SK-N-SH (cell line): ENCODE measurements at regions not wholly inside any gene's neighbourhood (a gene's known extent, or its start where the extent isn't known, plus 50 kb on each side); places are given as distances from the start of the nearest gene placed in this dataset.

Experiments used
- EP300 ChIP-seq, 2 experiments: IDR thresholded peaks; 2 replicates each; pipeline versions ENCODE4 v1.4.0 to v1.6.1; 2012; ENCODE audit warnings: borderline replicate concordance in 1 of 2, low read depth in 1 of 2, low read length in 1 of 2
- EZH2phosphoT487 ChIP-seq: fragments of 200-600 bp; sonication (generic); IDR thresholded peaks from 2 replicates; pipeline ENCODE4 v1.6.1; 2017; ENCODE audit warnings: low read depth, mixed run types, mild to moderate bottlenecking, antibody characterized with exemption, moderate library complexity, borderline replicate concordance
- RCOR1 ChIP-seq: fragments of 150-350 bp; IDR thresholded peaks from 2 replicates; pipeline ENCODE4 v1.6.1; 2017; ENCODE audit warnings: antibody characterized with exemption, low read length
- RFX5 ChIP-seq: IDR thresholded peaks from 2 replicates; pipeline ENCODE4 v1.6.1; 2012; ENCODE audit warnings: mild to moderate bottlenecking, improper control_type of control experiment, low read length
- TEAD4 ChIP-seq: IDR thresholded peaks from 2 replicates; pipeline ENCODE4 v1.4.0; 2012; ENCODE audit warnings: mild to moderate bottlenecking, borderline replicate concordance; ENCODE audit not compliant: insufficient read depth
- TF ChIP-seq, protein P1 (sequence below): fragments of 200-600 bp; sonication (generic); IDR thresholded peaks from 2 replicates; pipeline ENCODE4 v1.6.1; 2017; ENCODE audit warnings: antibody characterized with exemption, mild to moderate bottlenecking, moderate library complexity
- TF ChIP-seq, protein P2 (sequence below): fragments of 150-350 bp; IDR thresholded peaks from 2 replicates; pipeline ENCODE4 v1.6.1; 2017; ENCODE audit warnings: antibody characterized with exemption, low read length, low read depth, borderline replicate concordance

DNA sequence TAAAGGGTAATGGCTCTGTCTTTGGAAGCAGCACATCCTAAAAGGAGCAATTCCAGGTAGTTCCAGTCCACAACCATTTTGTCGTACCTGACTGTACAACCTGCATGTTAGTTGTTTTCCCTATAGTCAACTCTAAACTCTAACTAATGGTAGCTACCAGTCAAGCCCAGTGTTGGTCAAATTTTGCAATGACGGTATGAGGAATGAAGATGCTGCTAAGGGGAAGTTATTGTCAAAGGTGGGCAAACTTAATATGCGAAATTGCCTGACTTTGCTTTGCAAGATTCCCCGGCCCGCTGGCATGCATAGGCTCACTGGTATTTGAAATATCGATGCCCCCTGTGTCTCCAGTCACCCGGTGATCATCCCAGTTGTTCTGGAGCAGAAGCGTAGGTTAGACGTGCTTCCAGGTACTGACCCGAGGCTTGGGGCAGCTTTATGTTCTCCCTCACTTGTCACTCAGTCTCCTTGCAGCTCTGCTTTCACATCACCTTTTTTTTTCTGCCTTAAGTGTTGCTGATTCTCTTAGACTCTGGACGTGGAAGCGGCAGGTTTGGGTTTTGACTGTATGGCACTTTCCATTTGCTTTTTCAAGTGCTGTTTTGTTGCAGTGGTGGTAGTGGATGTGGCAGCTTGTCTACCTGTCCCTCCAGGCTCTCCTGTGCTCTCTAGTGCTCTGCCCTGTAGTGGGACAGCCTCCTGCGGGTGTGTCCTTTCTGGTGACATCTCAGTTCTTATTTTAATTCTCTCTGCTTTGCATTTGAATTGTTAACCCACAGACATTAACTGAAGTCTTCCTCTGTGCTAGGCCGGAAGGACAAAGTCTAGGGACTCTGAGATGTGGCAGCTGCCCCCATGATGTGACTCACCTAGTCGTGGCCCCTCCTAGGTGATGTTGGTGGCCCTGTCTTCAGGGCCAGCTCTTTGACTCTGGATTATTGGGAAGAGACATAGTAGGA, 95.8 kb upstream of the UMPS start:
- TF ChIP-seq, protein P1, sequence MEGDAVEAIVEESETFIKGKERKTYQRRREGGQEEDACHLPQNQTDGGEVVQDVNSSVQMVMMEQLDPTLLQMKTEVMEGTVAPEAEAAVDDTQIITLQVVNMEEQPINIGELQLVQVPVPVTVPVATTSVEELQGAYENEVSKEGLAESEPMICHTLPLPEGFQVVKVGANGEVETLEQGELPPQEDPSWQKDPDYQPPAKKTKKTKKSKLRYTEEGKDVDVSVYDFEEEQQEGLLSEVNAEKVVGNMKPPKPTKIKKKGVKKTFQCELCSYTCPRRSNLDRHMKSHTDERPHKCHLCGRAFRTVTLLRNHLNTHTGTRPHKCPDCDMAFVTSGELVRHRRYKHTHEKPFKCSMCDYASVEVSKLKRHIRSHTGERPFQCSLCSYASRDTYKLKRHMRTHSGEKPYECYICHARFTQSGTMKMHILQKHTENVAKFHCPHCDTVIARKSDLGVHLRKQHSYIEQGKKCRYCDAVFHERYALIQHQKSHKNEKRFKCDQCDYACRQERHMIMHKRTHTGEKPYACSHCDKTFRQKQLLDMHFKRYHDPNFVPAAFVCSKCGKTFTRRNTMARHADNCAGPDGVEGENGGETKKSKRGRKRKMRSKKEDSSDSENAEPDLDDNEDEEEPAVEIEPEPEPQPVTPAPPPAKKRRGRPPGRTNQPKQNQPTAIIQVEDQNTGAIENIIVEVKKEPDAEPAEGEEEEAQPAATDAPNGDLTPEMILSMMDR = no peak
- TF ChIP-seq TEAD4 = no peak
- no peak for TF ChIP-seq EZH2phosphoT487
- TF ChIP-seq EP300 (IDR thresholded peaks at IDR 0.05; ENCODE audit: borderline replicate concordance in 1 of 2, low read depth in 1 of 2, low read length in 1 of 2) = no peak
- no peak for TF ChIP-seq RFX5
- TF ChIP-seq, protein P2, sequence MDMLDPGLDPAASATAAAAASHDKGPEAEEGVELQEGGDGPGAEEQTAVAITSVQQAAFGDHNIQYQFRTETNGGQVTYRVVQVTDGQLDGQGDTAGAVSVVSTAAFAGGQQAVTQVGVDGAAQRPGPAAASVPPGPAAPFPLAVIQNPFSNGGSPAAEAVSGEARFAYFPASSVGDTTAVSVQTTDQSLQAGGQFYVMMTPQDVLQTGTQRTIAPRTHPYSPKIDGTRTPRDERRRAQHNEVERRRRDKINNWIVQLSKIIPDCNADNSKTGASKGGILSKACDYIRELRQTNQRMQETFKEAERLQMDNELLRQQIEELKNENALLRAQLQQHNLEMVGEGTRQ = no peak
- TF ChIP-seq RCOR1 = no peak
